ENCODE measurements at regions not wholly inside any gene's neighbourhood (a gene's known extent, or its start where the extent isn't known, plus 50 kb on each side); places are given as distances from the start of the nearest gene placed in this dataset.

DNA sequence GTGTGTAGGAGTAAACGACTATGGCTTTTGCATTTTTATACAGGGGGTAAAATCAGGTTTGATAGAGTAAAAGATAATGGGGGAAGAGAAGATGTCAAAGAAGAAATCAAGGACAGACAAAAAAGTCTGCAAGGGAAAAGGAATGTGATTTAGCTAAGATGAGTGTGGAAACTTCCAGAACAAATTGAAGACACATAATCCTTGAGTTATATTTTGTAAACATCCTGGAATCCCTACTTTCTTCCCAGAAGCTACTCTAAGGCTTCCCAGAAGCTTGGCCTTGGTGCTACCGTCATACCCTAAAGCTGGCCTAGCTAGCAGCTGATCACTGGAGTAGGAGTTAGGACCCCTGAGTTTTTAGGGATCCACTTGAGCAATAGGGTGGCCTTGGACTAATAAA is 82.4 kb downstream of the BLID start:
- no peak overlapping the region for H3K4me3 ChIP-seq (ENCODE audit: low read depth, low read length)
- TF ChIP-seq, protein P1, sequence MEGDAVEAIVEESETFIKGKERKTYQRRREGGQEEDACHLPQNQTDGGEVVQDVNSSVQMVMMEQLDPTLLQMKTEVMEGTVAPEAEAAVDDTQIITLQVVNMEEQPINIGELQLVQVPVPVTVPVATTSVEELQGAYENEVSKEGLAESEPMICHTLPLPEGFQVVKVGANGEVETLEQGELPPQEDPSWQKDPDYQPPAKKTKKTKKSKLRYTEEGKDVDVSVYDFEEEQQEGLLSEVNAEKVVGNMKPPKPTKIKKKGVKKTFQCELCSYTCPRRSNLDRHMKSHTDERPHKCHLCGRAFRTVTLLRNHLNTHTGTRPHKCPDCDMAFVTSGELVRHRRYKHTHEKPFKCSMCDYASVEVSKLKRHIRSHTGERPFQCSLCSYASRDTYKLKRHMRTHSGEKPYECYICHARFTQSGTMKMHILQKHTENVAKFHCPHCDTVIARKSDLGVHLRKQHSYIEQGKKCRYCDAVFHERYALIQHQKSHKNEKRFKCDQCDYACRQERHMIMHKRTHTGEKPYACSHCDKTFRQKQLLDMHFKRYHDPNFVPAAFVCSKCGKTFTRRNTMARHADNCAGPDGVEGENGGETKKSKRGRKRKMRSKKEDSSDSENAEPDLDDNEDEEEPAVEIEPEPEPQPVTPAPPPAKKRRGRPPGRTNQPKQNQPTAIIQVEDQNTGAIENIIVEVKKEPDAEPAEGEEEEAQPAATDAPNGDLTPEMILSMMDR (conservative IDR thresholded peaks at IDR 0.05; ENCODE audit: low read depth, low read length), result no peak
- DNase-seq (ENCODE audit: low read depth), result no peak

DNA sequence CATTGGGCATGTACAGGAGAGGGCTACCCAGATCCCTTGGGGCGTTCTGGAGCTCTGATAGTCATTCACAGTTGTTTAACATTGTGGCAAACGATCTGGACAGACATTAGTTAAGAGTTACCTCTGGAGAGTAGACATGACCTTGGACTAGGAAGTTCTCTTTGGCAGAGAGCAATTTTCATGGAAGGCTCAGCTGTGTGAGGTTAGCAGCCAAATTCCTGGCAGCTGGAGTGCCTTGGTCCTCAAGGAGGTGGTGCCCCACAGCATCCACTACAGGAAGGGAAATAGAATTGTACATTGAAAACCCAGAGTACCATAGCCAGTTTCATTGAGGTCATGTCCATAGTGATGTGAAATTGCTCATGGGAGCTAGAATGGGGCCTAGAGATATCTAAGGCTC is 82.8 kb downstream of the BLID start:
- DNase-seq (ENCODE audit: low read depth), result no peak
- H3K4me3 ChIP-seq (ENCODE audit: low read depth, low read length), result no peak overlapping the region

DNA sequence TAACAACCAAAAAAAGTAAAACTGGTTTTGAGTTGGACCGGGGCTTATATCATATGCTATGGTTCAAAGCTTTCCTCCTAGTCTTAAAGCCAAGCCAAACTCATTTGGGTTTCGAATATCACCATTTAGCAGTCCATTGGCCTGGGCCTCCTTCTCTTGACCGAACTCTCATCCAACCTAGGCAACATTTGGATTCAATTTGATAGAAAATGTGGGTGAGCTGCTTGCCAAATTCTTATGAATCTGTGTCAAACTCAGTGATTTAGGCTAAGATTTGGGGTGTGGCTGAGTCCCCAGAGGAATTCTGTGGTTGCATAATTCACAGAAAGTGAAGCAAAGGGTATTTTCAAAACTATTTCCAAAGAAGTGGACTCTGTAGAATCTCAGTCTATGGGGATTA is 83.7 kb downstream of the BLID start:
- TF ChIP-seq, protein P1 (conservative IDR thresholded peaks at IDR 0.05; ENCODE audit: low read depth, low read length), result no peak
- DNase-seq (ENCODE audit: low read depth), result no peak
- no peak overlapping the region for H3K4me3 ChIP-seq (ENCODE audit: low read depth, low read length)

More for the DNA sequence above, 82.8 kb downstream of the BLID start:
- TF ChIP-seq, protein P1 (conservative IDR thresholded peaks at IDR 0.05; ENCODE audit: low read depth, low read length), result no peak

DNA sequence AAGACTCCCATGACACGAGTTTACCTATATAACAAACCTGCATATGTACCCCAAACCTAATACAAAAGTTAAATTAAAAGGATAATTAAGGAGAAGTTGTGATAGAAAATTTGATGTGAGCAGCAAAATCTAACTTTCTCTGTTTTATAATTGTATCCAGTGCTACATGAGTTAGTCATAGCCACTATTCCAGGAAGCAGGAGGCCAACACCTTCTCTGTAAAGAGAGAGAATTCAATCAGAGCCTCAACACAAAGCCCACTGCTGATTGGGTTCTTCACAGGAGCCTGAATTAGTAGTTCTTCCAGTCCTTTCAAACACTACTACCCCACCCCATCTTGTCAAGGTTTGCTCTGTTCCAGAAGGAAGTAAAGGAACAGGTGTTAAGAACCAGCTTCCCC is 84.2 kb downstream of the BLID start:
- H3K4me3 ChIP-seq (ENCODE audit: low read depth, low read length), result no peak overlapping the region
- no peak for DNase-seq (ENCODE audit: low read depth)
- TF ChIP-seq, protein P1 (conservative IDR thresholded peaks at IDR 0.05; ENCODE audit: low read depth, low read length), result no peak

DNA sequence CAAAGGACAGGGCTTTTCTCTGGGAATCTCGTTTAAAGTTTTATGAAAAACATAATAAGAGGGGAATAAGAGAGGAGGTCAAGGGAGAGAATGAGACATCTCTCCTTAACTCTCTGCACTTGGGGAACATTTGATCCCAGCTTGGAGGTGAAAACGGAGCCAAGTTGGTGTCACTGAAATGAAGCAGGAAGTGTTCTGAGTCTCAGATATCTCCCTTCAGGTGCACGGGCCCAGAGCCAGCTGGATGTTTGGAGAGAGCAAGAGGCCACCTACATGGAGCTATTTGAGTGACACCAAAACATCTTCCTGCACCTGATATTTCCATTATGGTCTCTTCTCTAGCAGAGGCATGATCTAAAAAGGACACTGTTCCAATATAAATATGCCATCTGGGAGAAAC is 85.7 kb downstream of the BLID start:
- DNase-seq (ENCODE audit: low read depth), result no peak
- TF ChIP-seq, protein P1 (conservative IDR thresholded peaks at IDR 0.05; ENCODE audit: low read depth, low read length), result no peak
- no peak overlapping the region for H3K4me3 ChIP-seq (ENCODE audit: low read depth, low read length)

DNA sequence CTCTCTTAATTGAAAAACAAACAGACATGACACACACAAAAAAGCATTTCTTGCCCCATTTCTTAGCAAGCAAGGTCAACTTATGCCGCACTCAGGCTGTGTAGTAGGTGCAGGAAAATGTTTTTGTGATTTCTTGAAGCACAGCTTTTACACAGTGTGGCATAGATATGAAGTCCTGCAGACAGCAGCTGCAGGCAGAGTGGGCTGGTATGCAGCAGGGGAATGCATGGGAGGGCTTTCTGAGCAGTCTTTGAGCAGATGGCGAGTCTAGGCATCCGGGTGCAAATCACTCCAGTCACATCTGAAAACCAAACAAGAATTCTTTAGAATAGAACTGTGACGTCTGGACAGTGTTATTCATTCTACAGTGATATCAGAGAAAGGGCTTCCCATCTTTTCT is 87.5 kb downstream of the BLID start:
- TF ChIP-seq, protein P1 (conservative IDR thresholded peaks at IDR 0.05; ENCODE audit: low read depth, low read length), result no peak
- DNase-seq (ENCODE audit: low read depth), result no peak
- no peak overlapping the region for H3K4me3 ChIP-seq (ENCODE audit: low read depth, low read length)

DNA sequence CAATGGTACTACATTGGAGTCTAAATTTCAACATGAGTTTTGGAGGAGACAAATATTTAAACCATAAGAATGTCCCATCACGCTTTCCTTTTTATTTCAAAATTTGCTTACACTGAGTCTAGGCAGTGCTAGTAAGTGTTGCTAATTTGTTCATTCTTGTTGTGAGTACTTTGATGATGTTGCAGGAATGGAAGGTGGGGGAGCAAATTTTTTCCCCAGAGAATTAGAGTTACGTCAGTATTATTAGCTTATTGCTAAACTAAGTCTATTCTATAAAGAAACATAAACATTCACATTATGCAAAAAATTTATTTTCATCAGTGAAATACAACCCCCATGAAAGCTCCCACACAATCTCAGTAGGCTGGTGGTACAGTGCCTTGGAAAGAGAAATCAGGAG is 88.0 kb downstream of the BLID start:
- TF ChIP-seq, protein P1 (conservative IDR thresholded peaks at IDR 0.05; ENCODE audit: low read depth, low read length), result no peak
- H3K4me3 ChIP-seq (ENCODE audit: low read depth, low read length), result no peak overlapping the region
- DNase-seq (ENCODE audit: low read depth), result no peak
